ENCODE measurements at regions not wholly inside any gene's neighbourhood (a gene's known extent, or its start where the extent isn't known, plus 50 kb on each side); places are given as distances from the start of the nearest gene placed in this dataset.
"Not testable (repeated sequence)": the region's sequence is repeated elsewhere in the genome, so short reads cannot be mapped to it uniquely, and the experiment has no call there.

- no peak overlapping the region for H3K4me3 ChIP-seq (ENCODE audit: low read depth, low read length)
- no peaks in the 10 kb centered on the region for H3K79me2 ChIP-seq
- no peak overlapping the region for H3K27ac ChIP-seq
- no peaks in the 10 kb centered on the region for H3K9me3 ChIP-seq (ENCODE audit: control insufficient read depth, low read length)
- TF ChIP-seq, protein P1, sequence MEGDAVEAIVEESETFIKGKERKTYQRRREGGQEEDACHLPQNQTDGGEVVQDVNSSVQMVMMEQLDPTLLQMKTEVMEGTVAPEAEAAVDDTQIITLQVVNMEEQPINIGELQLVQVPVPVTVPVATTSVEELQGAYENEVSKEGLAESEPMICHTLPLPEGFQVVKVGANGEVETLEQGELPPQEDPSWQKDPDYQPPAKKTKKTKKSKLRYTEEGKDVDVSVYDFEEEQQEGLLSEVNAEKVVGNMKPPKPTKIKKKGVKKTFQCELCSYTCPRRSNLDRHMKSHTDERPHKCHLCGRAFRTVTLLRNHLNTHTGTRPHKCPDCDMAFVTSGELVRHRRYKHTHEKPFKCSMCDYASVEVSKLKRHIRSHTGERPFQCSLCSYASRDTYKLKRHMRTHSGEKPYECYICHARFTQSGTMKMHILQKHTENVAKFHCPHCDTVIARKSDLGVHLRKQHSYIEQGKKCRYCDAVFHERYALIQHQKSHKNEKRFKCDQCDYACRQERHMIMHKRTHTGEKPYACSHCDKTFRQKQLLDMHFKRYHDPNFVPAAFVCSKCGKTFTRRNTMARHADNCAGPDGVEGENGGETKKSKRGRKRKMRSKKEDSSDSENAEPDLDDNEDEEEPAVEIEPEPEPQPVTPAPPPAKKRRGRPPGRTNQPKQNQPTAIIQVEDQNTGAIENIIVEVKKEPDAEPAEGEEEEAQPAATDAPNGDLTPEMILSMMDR (IDR thresholded peaks at IDR 0.05) = no peak
- H3K4me1 ChIP-seq = no peaks in the 10 kb centered on the region
- H2AFZ ChIP-seq = no peak overlapping the region
- H3K27me3 ChIP-seq (ENCODE audit: control insufficient read depth, insufficient read depth, low read length) = no peaks in the 10 kb centered on the region
- H3K9ac ChIP-seq = no peak overlapping the region
- H3K36me3 ChIP-seq (ENCODE audit: control insufficient read depth, insufficient read depth, low read length) = no peaks in the 10 kb centered on the region
- no peak overlapping the region for H3K4me2 ChIP-seq (ENCODE audit: low read length)
Measured at GRCh38 chr3:82467051-82467450, 705.6 kb upstream of the GBE1 start.

DNA sequence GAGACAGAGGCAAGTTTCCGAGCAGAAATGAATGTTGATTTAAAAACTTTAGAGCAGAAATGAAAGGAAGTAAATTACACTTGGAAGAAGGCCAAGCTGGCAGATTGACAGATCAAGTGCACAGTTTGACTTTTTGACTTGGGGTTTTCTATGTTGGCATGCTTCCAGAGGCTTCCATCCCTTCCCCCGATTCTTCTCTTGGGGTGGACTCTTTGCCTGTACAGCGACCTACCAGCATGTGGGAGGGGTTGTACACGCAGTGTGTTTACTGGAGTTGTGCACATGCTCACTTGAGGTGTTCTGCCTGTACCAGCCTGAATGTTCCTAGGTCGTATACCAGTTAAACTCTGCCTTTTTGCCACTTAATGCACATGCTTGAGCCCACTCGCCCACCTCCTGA is 701.5 kb upstream of the GBE1 start:
- no peak overlapping the region for H2AFZ ChIP-seq
- no peaks in the 10 kb centered on the region for H3K27me3 ChIP-seq (ENCODE audit: control insufficient read depth, insufficient read depth, low read length)
- H3K4me3 ChIP-seq (ENCODE audit: low read depth, low read length) = no peak overlapping the region
- H3K9me3 ChIP-seq (ENCODE audit: control insufficient read depth, low read length) = no peaks in the 10 kb centered on the region
- no peak overlapping the region for H3K27ac ChIP-seq
- no peaks in the 10 kb centered on the region for H3K36me3 ChIP-seq (ENCODE audit: control insufficient read depth, insufficient read depth, low read length)
- H3K9ac ChIP-seq = no peak overlapping the region
- H3K4me1 ChIP-seq = no peaks in the 10 kb centered on the region
- TF ChIP-seq, protein P1 (IDR thresholded peaks at IDR 0.05) = no peak
- no peaks in the 10 kb centered on the region for H3K79me2 ChIP-seq
- H3K4me2 ChIP-seq (ENCODE audit: low read length) = no peak overlapping the region

- H3K36me3 ChIP-seq (ENCODE audit: control insufficient read depth, insufficient read depth, low read length) = no peaks in the 10 kb centered on the region
- H3K27ac ChIP-seq = no peak overlapping the region
- no peak overlapping the region for H3K4me3 ChIP-seq (ENCODE audit: low read depth, low read length)
- no peaks in the 10 kb centered on the region for H3K27me3 ChIP-seq (ENCODE audit: control insufficient read depth, insufficient read depth, low read length)
- no peaks in the 10 kb centered on the region for H3K79me2 ChIP-seq
- no peak overlapping the region for H3K9ac ChIP-seq
- no peak overlapping the region for H3K4me2 ChIP-seq (ENCODE audit: low read length)
- no peaks in the 10 kb centered on the region for H3K9me3 ChIP-seq (ENCODE audit: control insufficient read depth, low read length)
- TF ChIP-seq, protein P1 (IDR thresholded peaks at IDR 0.05) = no peak
- no peak overlapping the region for H2AFZ ChIP-seq
- H3K4me1 ChIP-seq = no peaks in the 10 kb centered on the region
Measured at GRCh38 chr3:82461049-82461889, 699.8 kb upstream of the GBE1 start.

DNA sequence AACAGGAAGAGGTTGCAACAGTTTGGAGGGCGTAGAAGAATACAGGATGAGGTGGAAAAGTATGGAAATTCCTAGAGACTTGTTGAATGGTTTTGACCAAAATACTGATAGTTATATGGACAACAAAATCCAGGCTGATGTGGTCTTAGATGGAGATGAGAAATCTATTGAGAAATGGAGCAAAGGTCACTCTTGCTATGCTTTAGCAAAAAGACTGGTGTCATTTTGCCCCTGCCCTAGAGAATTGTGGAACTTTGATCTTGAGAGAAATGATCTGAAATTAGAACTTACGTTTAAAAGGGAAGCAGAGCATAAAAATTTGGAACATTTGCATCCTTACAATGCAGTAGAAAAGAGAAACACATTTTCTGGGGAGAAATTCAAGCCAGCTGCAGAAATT is 686.9 kb upstream of the GBE1 start:
- no peak overlapping the region for H3K4me2 ChIP-seq (ENCODE audit: low read length)
- H3K79me2 ChIP-seq = no peaks in the 10 kb centered on the region
- no peak overlapping the region for H3K4me3 ChIP-seq (ENCODE audit: low read depth, low read length)
- TF ChIP-seq, protein P1 (IDR thresholded peaks at IDR 0.05) = no peak
- H3K27ac ChIP-seq = no peak overlapping the region
- H3K9ac ChIP-seq = no peak overlapping the region
- H3K36me3 ChIP-seq (ENCODE audit: control insufficient read depth, insufficient read depth, low read length) = no peaks in the 10 kb centered on the region
- H2AFZ ChIP-seq = no peak overlapping the region
- H3K4me1 ChIP-seq = no peaks in the 10 kb centered on the region
- H3K27me3 ChIP-seq (ENCODE audit: control insufficient read depth, insufficient read depth, low read length) = no peaks in the 10 kb centered on the region
- H3K9me3 ChIP-seq (ENCODE audit: control insufficient read depth, low read length) = no peaks in the 10 kb centered on the region

- H3K27me3 ChIP-seq (ENCODE audit: control insufficient read depth, insufficient read depth, low read length); H3K79me2 ChIP-seq; H3K4me1 ChIP-seq; H3K4me3 ChIP-seq (ENCODE audit: low read depth, low read length); H3K36me3 ChIP-seq (ENCODE audit: control insufficient read depth, insufficient read depth, low read length); H3K9ac ChIP-seq; H2AFZ ChIP-seq; H3K4me2 ChIP-seq (ENCODE audit: low read length); H3K27ac ChIP-seq; H3K9me3 ChIP-seq (ENCODE audit: control insufficient read depth, low read length): not testable (repeated sequence)
Measured at GRCh38 chr3:82428821-82429220, 667.4 kb upstream of the GBE1 start.
